BJ (cell line): ENCODE measurements at regions not wholly inside any gene's neighbourhood (a gene's known extent, or its start where the extent isn't known, plus 50 kb on each side); places are given as distances from the start of the nearest gene placed in this dataset.

Experiments
- CTCF ChIA-PET: fragments of 350-600 bp; formaldehyde crosslinking; extraction: SDS; loops from one replicate; lab custom pipeline; 2021; ENCODE audit warnings: antibody characterized with exemption, inconsistent platforms; lab: Yijun Ruan, JAX
- POLR2A ChIA-PET: fragments of 300-600 bp; sonication (Branson Sonifier 250); formaldehyde crosslinking; extraction: SDS; loops from one replicate; lab custom pipeline; 2021; ENCODE audit warnings: antibody characterized with exemption; lab: Charles Lee
- DNase-seq: peaks from one replicate; pipeline ENCODE4 v3.0.0-alpha.2; 2011; ENCODE audit warnings: low read depth
- H3K27me3 ChIP-seq: 2 replicates; pipeline ENCODE4 v1.6.0; 2011; ENCODE audit warnings: low read length; ENCODE audit not compliant: control insufficient read depth, insufficient read depth
- H3K36me3 ChIP-seq: 2 replicates; pipeline ENCODE4 v1.5.1; 2011; ENCODE audit warnings: low read length; ENCODE audit not compliant: control insufficient read depth, insufficient read depth
- H3K4me3 ChIP-seq: 2 replicates; pipeline ENCODE4 v1.5.1; 2011; ENCODE audit warnings: low read depth, mild to moderate bottlenecking, control low read depth, low read length
- CTCF ChIP-seq: IDR thresholded peaks from 2 replicates; pipeline ENCODE4 v1.5.1; 2011; ENCODE audit warnings: low read depth, mild to moderate bottlenecking, control low read depth, inconsistent platforms, low read length, moderate library complexity; ENCODE audit not compliant: insufficient read depth

- ChIA-PET CTCF (no interaction called here), POLR2A (no interaction called here)
- no peak for TF ChIP-seq CTCF
- H3K36me3 ChIP-seq, result no peaks in the 10 kb centered on the region
- no peaks in the 10 kb centered on the region for H3K27me3 ChIP-seq
- no peak for DNase-seq
- H3K4me3 ChIP-seq, result no peak overlapping the region
Measured at GRCh38 chr3:87397211-87397610, 120.8 kb upstream of the POU1F1 start.

- no peak overlapping the region for H3K4me3 ChIP-seq
- DNase-seq, result no peak
- no peak for TF ChIP-seq CTCF
- no peaks in the 10 kb centered on the region for H3K27me3 ChIP-seq
- ChIA-PET POLR2A (no interaction called here), CTCF (no interaction called here)
- no peaks in the 10 kb centered on the region for H3K36me3 ChIP-seq
Measured at GRCh38 chr3:87390821-87391220, 114.4 kb upstream of the POU1F1 start.

- POLR2A ChIA-PET, result no interaction called here
- CTCF ChIA-PET, result no interaction called here
Measured at GRCh38 chr3:87390353-87390752, 114.0 kb upstream of the POU1F1 start.

GRCh38 chr3:87375231-87375682 is 98.9 kb upstream of the POU1F1 start:
- Histone ChIP-seq H3K36me3 (no peaks in the 10 kb centered on the region), H3K27me3 (no peaks in the 10 kb centered on the region), H3K4me3 (no peak overlapping the region)
- ChIA-PET POLR2A (no interaction called here), CTCF (interaction anchor here (1.1 to 1.5 kb wide), 2 partner anchors 24 to 26 kb away, joined by 3 read pairs; no protein-coding TSS in a partner anchor)
- DNase-seq, result no peak
- no peak for TF ChIP-seq CTCF

More at GRCh38 chr3:87390353-87390752, 114.0 kb upstream of the POU1F1 start:
- no peak for DNase-seq
- no peak overlapping the region for H3K4me3 ChIP-seq
- TF ChIP-seq CTCF, result no peak
- H3K27me3 ChIP-seq, result no peaks in the 10 kb centered on the region
- H3K36me3 ChIP-seq, result no peaks in the 10 kb centered on the region

GRCh38 chr3:87370007-87370406 is 93.6 kb upstream of the POU1F1 start:
- no peaks in the 10 kb centered on the region; the same call in 1 of the 2 replicates for H3K27me3 ChIP-seq
- ChIA-PET CTCF (no interaction called here), POLR2A (no interaction called here)
- no peaks in the 10 kb centered on the region for H3K36me3 ChIP-seq
- no peak overlapping the region for H3K4me3 ChIP-seq
- TF ChIP-seq CTCF, result no peak
- DNase-seq, result no peak
